ENCODE measurements at regions not wholly inside any gene's neighbourhood (a gene's known extent, or its start where the extent isn't known, plus 50 kb on each side); places are given as distances from the start of the nearest gene placed in this dataset.

- peak in 1 of 2 experiments; percentile 4 for DNase-seq
Observed at GRCh38 chr1:30325085-30325935, 398.1 kb downstream of the MATN1 start.

- DNase-seq: no peak
Observed at GRCh38 chr1:30324251-30325084, 398.9 kb downstream of the MATN1 start.

DNA sequence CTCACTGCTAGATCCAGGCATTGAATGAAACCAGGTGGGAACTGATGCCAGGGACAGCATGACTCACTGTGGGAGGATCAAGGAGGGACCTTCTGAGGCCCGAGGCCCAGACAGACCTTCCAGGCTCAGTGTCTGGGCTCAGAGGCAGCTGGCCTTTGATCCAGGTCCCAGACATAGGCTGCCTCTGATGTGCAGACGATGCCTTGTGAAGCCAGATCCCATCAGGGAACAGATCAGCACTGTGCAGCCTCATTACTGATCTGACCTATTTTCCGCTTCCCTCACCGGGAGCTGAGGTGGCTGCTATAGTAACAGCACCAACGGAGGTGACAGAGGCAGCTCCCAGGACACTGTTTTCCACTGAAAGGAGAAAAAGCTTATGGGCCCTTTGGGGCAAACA is 399.5 kb downstream of the MATN1 start:
- no peak for DNase-seq

DNA sequence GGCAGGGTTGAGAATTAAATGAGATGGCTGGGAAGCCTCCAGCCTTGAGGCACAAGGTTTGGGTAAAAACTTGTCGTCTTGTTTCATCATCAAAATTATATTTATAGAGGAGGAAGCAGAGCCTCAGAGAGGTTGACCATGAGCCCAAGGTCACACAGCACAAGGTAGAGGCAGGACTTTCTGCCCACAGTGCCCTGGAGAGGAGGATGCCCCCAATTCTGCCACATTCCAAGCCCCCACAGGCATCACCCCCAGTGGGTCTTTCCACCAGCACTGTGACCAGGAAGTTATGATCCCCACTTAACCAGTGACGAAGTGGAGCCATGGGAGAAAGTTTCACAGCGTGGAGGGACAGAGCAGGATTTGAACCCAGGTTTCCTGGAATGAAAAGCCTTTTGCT is 400.0 kb downstream of the MATN1 start:
- no peak for DNase-seq

DNA sequence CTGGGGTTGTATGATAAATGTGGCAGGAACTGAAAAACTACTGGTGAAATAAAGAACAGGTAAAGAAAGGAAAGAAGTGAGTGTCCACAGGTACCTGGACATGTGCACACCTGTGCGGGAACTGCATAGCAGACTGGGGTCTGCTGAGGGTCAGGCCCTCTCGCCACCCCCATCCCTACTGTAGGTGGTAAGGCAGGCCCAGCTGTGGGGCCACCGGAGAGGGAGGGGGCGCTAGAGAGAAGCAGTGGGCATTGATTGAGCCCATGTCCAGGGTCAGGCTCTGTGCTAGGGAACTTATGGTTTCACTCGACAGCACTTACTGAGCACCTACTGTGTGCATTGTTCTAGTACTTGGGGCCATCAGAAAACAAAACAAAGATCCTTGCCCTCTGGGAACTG is 400.5 kb downstream of the MATN1 start:
- DNase-seq: no peak

GRCh38 chr1:30321996-30322858 is 401.2 kb downstream of the MATN1 start:
- no peak for DNase-seq

DNA sequence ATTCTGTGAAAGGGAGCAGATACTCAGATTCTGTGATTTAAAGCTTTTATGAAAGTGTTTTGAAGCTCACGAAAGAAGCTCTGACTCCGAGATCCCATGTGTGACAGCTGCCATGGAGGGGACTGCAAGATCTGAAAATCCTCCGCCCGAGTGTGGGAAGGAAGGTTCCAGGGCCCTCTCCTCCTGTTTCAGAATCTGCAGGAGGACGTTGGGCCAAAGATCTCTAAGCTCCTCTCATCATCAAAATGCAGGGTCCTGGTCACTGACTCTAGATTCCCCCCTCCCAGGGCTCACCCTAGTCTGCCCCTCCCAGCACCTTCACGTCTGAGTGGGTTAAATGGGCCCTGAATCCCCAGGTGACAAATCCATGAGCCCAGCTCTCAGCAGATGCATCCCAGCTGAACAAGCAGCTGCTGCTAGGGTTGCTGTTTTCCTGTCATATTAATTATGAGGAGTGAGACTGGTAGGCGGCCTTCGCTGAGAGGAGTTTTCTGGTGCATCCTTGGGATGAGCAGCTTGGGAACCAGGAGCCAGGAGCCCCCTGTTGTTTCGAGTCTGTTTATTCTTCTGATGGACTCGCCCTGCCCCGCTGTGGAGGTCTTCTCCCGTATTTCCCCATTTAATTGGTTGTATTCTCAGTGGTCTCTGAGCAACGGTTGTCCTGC is 402.0 kb downstream of the MATN1 start:
- DNase-seq: no peak

GRCh38 chr1:30320581-30320890 is 402.8 kb downstream of the MATN1 start:
- DNase-seq: no peak

- no peak for DNase-seq
Observed at GRCh38 chr1:30319765-30320580, 403.4 kb downstream of the MATN1 start.

DNA sequence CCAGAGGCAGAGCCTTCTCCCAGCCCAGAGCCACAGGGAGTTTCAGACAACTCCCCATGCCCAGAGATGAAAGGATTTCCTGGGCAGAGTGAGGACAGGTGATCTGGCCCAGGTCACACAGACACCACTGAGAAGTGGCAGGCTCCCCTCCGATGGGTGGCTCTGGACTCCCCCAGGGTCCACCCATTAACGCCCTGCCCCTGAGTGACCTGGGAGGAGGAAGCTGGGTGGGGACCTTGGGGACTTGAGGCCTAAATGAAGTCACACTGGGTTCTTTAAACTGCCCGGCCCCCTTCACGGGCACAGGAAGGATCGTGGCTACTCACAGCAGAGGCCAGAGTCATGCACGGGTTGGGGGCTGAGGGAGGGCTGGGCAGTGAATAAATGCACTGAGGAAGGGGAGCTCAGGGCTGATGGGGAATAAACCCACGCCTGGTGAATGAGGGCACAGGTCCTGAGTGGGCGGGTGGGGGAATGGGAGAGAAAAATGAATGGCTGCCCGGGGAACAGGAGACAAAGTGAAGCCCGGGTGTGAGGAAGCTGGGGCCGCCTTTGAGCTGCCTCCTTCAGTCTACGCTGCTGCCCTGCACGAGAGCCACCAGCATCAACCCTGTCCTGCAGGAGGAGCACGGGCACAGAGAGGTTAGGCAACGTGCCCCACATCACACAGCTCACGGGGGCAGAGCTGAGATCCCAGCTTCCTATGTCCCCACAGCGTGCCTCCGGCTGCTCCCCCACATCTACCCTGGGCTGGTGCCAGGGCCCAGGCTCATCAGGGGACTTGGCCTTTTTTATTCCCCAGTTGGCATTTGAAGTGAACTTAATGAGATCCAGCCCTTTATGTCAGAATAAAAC is 404.3 kb downstream of the MATN1 start:
- DNase-seq: no peak

- no peak for DNase-seq
Observed at GRCh38 chr1:30318413-30318812, 405.0 kb downstream of the MATN1 start.

- no peak for DNase-seq
Observed at GRCh38 chr1:30317921-30318320, 405.5 kb downstream of the MATN1 start.

DNA sequence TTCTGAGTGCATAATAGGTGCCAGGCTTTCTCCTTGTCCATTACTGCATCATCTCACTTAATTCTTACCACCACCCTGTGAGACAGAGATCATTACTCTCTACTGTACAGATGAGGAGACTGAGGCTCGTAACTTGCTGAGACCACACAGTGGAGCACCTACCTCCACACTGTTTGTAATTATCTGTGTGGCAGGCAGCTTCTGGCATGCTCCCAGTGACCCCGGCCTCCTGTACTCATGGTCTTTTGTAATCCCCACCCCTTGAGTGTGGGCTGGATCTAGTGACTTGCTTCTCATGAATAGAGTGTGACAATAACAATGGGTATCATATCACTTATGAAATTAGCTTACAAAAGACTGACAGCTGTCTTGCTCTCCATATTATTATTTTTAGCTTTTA is 407.3 kb downstream of the MATN1 start:
- DNase-seq: no peak

DNA sequence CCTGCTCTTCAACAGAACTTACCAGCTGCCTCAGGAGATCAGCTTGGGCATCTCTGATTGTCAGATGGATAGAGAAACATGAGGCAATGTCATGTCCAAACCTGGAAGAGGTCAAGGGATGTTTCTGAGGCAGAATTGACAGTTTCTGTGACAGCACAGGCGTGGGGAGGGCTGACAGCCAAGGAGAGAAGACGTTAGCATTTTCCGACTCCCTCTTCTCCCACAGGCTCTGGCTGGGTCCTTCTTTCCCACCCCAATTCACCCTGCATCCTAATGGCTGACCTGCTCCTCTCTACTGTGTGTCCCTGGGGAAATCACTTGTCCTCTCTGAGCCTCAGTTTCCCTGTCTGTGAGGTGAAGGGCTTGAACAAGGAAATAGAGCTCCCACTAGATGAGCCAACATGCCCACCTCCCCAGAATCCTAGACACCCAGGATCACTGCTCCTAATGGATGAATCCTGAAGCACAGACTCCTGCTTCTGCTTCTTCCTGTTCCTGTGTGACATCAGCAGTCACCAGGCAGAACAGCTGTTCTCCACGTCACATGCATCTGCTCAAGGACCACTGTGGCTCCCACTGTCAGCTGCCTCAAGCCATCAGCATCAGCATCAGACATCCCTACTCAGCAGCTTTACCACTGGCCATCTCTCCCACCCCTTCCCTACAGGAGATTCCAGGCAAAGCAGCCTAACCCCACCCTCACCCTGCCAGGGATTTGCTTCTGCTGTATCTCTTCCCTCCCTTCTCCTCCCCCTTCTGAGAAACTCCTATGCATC is 408.0 kb downstream of the MATN1 start:
- no peak for DNase-seq

DNA sequence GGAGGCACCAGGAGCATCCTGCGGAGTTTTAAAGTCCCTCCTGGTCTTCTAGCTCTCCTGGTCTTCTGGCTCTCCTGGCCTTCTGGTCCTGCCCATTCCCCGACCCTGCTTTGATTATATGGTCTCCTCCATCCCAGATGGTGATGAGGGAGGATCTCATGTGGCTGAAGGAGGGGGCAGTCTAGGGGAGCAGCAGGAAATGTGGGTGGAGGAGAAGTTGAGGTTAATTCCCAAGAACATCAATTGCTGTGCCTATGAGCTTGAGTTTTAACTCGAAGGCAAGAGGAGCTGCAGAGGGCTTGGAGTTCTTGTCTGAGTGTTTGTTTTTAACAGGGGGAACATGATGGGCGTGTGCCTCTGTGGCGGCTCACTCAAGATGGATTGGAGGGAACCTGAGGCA is 408.8 kb downstream of the MATN1 start:
- DNase-seq: no peak

GRCh38 chr1:30313584-30313983 is 409.8 kb downstream of the MATN1 start:
- DNase-seq: no peak

GRCh38 chr1:30313176-30313575 is 410.2 kb downstream of the MATN1 start:
- DNase-seq: no peak

- DNase-seq: no peak
Observed at GRCh38 chr1:30312226-30312625, 411.2 kb downstream of the MATN1 start.

DNA sequence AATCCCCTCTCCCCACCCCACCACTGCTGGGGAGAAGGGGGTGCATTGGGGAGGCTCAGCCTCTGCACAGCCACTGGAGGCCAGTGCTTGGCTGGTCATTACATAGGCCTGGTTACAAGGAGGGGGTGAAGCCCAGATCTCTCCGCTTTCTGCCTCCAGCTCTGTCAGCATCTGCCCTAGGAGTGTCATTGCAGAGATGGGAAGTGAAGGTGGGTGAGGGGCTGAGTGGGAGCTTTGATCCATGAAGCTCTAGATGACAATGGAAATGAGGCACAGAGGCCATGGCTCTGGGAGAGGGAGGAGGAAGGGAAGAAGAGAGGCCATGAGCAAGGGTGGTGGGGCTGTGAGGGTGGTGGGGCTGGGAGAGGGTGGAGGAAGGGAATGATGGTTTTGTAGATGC is 411.6 kb downstream of the MATN1 start:
- no peak for DNase-seq

Measured in activated T-cell treated with anti-CD3 and anti-CD28 coated beads, Interleukin-2, amount 50 U/mL, for 48 hours (primary cell).